Fibroblast of villous mesenchyme (primary cell): ENCODE measurements at regions not wholly inside any gene's neighbourhood (a gene's known extent, or its start where the extent isn't known, plus 50 kb on each side); places are given as distances from the start of the nearest gene placed in this dataset.

ENCODE experiments used
- DNase-seq: peaks from one replicate; pipeline ENCODE4 v3.0.0-alpha.2; 2010; ENCODE audit warnings: low read depth
- H3K4me3 ChIP-seq: 2 replicates; pipeline ENCODE4 v1.5.1; 2011; ENCODE audit warnings: low read depth, mild to moderate bottlenecking, low read length
- CTCF ChIP-seq: IDR thresholded peaks from 2 replicates; pipeline ENCODE4 v1.5.1; 2012; ENCODE audit warnings: low read depth, mild to moderate bottlenecking, low read length; ENCODE audit not compliant: insufficient read depth

- DNase-seq, result no peak
- TF ChIP-seq CTCF, result no peak
- H3K4me3 ChIP-seq, result no peak overlapping the region
Observed at GRCh38 chr13:74046431-74046830, 87.8 kb downstream of the KLF12 start.

DNA sequence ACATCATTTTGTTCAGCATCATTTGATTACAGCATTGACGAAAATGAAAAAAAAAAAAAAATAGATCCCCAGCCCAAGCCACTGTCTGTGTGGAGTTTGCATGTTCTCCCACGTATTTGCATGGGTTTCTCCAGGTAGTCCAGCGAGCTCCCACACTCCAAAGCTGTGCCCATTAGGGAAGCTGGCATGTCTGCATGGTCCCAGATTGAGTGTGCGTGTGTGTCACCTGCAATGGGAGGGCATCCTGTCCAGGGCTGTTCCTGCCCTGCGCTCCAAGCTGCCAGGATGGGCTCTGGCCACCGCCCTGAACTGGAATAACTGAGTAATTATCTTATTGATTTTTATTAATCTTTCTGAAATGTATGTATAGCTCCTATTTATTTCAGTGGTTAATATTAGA, 88.6 kb downstream of the KLF12 start:
- DNase-seq, result no peak
- no peak for TF ChIP-seq CTCF
- H3K4me3 ChIP-seq, result no peak overlapping the region

GRCh38 chr13:74043237-74043636, 91.0 kb downstream of the KLF12 start:
- no peak for TF ChIP-seq CTCF
- no peak overlapping the region for H3K4me3 ChIP-seq
- no peak for DNase-seq

DNA sequence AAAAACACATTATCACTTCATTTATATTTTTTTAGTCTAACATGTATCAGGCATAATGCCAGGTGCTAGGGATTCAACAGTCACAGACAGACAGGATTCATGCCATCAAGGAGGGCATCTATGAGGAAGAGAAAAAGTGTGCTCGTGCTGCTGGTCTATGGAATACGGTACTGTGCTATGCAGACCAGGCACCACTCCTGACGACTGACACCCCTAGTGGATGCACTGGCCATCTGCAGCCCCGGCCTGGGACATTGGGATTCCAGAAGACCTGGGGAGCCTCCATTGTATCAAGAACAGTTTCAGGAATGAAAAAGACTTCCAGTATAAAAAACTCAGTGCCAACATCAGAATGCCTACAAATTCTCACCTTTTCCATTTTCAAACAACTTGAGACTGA, 94.0 kb downstream of the KLF12 start:
- TF ChIP-seq CTCF, result peak; percentile 42
- no peak for DNase-seq
- no peak overlapping the region for H3K4me3 ChIP-seq

GRCh38 chr13:74039667-74040066, 94.5 kb downstream of the KLF12 start:
- DNase-seq, result no peak
- no peak for TF ChIP-seq CTCF
- no peak overlapping the region for H3K4me3 ChIP-seq

DNA sequence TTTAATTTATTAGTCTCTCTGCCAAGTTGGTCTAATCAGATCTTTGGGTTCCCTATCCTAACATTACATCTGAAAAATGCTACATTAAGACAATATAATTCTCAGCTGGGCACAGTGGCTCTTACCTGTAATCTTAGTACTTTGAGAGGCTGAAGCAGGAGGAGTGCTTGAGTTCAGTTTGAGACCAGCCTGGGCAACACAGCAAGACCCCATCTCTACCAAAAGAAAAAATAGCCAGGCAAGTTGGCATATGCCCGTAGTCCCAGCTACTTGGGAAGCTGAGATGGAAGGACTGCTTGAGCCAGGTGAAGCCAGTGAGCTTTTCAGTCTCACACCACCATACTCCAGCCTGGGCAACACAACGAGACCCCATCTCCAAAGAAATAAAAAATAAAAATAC, 95.0 kb downstream of the KLF12 start:
- no peak overlapping the region for H3K4me3 ChIP-seq
- TF ChIP-seq CTCF, result no peak
- DNase-seq, result no peak

GRCh38 chr13:74037762-74038161, 96.4 kb downstream of the KLF12 start:
- no peak for DNase-seq
- TF ChIP-seq CTCF, result no peak
- no peak overlapping the region for H3K4me3 ChIP-seq
